ENCODE measurements at regions not wholly inside any gene's neighbourhood (a gene's known extent, or its start where the extent isn't known, plus 50 kb on each side); places are given as distances from the start of the nearest gene placed in this dataset.

DNA sequence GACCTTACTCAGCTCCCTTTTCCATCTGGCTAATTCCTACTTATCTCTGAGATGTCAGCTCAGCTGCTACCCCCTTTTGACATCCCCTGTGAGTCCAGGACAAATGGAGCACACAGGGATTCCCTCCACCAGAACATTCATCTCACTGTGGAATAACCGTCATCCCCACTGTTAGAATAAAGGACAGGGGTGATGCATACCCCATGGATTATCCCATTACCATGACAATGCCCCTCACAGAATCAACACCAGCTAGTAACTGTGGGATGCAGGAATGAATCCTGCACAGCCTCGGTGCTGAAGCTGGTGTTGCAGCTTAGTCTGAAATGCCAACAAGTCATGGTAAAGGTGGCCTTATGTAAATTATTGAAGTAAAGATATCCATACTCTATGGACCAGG lies 624.8 kb upstream of the RAB6C start:
- Histone ChIP-seq H3K27me3 (replicated peaks in 2 of 5; ENCODE audit: control insufficient read depth in 4 of 5, insufficient read depth in 5 of 5, low read length in 4 of 5) (no peaks in the 10 kb centered on the region), H3K27ac (ENCODE audit: insufficient read depth in 1 of 2, low read depth in 1 of 2, low read length in 2 of 2, poor library complexity in 1 of 2, severe bottlenecking in 2 of 2) (no peak overlapping the region), H3K36me3 (ENCODE audit: control insufficient read depth in 4 of 4, insufficient read depth in 4 of 4, low read length in 3 of 4) (no peaks in the 10 kb centered on the region), H3K9me3 (ENCODE audit: control extremely low read depth in 1 of 5, control insufficient read depth in 4 of 5, insufficient read depth in 2 of 5, low read depth in 1 of 5, low read length in 4 of 5) (peaks cover 0 to 2% (median 0%) of the 10 kb centered on the region in 5 experiments), H3K4me3 (ENCODE audit: control insufficient read depth in 1 of 7, extremely low read depth in 1 of 7, insufficient read depth in 4 of 7, low read depth in 2 of 7, low read length in 6 of 7) (no peak overlapping the region), H3K4me1 (ENCODE audit: control extremely low read depth in 1 of 4, control insufficient read depth in 4 of 4, insufficient read depth in 4 of 4, low read length in 3 of 4) (no peaks in the 10 kb centered on the region)
- CTCF ChIA-PET = no interaction called here
- WGBS (ENCODE audit: insufficient coverage) = 100% methylated on average over 1 of the region's 2 CpGs
- POLR2A ChIA-PET = no interaction called here
- DNase-seq = no peak

DNA sequence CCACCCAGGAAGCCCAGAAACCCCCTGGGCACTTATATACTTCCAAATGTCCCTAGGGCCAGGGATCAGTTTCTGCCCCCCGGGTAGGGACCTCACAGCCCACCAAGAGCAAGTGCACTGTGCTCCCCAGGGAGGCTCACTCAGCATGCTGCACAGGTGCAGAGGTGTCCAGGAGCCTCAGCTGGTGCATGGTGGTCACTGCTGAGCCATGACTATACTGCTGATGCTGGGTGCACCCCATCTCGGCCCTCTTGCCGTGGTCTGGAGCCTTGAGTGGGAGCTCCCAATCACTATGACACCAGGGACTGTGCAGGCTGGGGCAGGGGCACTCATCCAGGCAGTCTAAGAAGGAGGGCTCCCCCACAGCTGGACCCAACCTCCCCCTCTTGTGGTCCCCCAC lies 617.8 kb upstream of the RAB6C start:
- no peak for DNase-seq
- Histone ChIP-seq H3K4me1 (ENCODE audit: control extremely low read depth in 1 of 4, control insufficient read depth in 4 of 4, insufficient read depth in 4 of 4, low read length in 3 of 4) (no peaks in the 10 kb centered on the region), H3K4me3 (ENCODE audit: control insufficient read depth in 1 of 7, extremely low read depth in 1 of 7, insufficient read depth in 4 of 7, low read depth in 2 of 7, low read length in 6 of 7) (no peak overlapping the region), H3K27me3 (replicated peaks in 2 of 5; ENCODE audit: control insufficient read depth in 4 of 5, insufficient read depth in 5 of 5, low read length in 4 of 5) (no peaks in the 10 kb centered on the region), H3K9me3 (ENCODE audit: control extremely low read depth in 1 of 5, control insufficient read depth in 4 of 5, insufficient read depth in 2 of 5, low read depth in 1 of 5, low read length in 4 of 5) (no peaks in the 10 kb centered on the region), H3K36me3 (ENCODE audit: control insufficient read depth in 4 of 4, insufficient read depth in 4 of 4, low read length in 3 of 4) (no peaks in the 10 kb centered on the region), H3K27ac (ENCODE audit: insufficient read depth in 1 of 2, low read depth in 1 of 2, low read length in 2 of 2, poor library complexity in 1 of 2, severe bottlenecking in 2 of 2) (no peak overlapping the region)
- 98% methylated on average over 3 of the region's 3 CpGs for WGBS (ENCODE audit: insufficient coverage)
- CTCF ChIA-PET = no interaction called here
- POLR2A ChIA-PET = no interaction called here

- POLR2A ChIA-PET = no interaction called here
These were observed 613.2 kb upstream of the RAB6C start for GRCh38 chr2:129366263-129366662.

DNA sequence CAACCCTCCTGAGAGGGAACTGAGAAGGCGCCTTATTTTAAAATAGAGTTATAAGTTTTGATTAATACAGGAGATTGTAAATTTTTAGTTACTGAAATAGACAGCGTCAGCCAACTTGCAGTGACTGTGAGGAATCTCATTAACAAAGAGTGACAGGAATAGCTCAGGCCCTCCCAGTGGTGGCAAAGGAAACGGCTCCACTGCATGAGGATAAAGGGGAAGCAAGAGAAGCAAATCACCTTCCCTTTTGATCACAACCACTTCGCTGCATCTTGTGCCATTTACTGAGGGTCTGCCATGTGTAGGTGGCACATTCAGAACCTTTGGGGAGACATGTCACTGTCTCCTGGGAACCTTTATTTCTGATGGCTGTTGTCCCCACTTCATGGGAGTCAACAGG lies 612.4 kb upstream of the RAB6C start:
- no peaks in the 10 kb centered on the region for H3K36me3 ChIP-seq (ENCODE audit: control insufficient read depth in 4 of 4, insufficient read depth in 4 of 4, low read length in 3 of 4)
- ChIA-PET POLR2A (no interaction called here), CTCF (no interaction called here)
- WGBS (ENCODE audit: insufficient coverage) = 63% methylated on average over 3 of the region's 4 CpGs
- H3K4me1 ChIP-seq (ENCODE audit: control extremely low read depth in 1 of 4, control insufficient read depth in 4 of 4, insufficient read depth in 4 of 4, low read length in 3 of 4) = no peaks in the 10 kb centered on the region
- no peak overlapping the region for H3K4me3 ChIP-seq (ENCODE audit: control insufficient read depth in 1 of 7, extremely low read depth in 1 of 7, insufficient read depth in 4 of 7, low read depth in 2 of 7, low read length in 6 of 7)
- no peaks in the 10 kb centered on the region for H3K27me3 ChIP-seq (replicated peaks in 2 of 5; ENCODE audit: control insufficient read depth in 4 of 5, insufficient read depth in 5 of 5, low read length in 4 of 5)
- H3K27ac ChIP-seq (ENCODE audit: insufficient read depth in 1 of 2, low read depth in 1 of 2, low read length in 2 of 2, poor library complexity in 1 of 2, severe bottlenecking in 2 of 2) = no peak overlapping the region
- H3K9me3 ChIP-seq (ENCODE audit: control extremely low read depth in 1 of 5, control insufficient read depth in 4 of 5, insufficient read depth in 2 of 5, low read depth in 1 of 5, low read length in 4 of 5) = no peaks in the 10 kb centered on the region
- no peak for DNase-seq

More at GRCh38 chr2:129366263-129366662, 613.2 kb upstream of the RAB6C start:
- Histone ChIP-seq H3K27me3 (replicated peaks in 2 of 5; ENCODE audit: control insufficient read depth in 4 of 5, insufficient read depth in 5 of 5, low read length in 4 of 5) (no peaks in the 10 kb centered on the region), H3K4me3 (ENCODE audit: control insufficient read depth in 1 of 7, extremely low read depth in 1 of 7, insufficient read depth in 4 of 7, low read depth in 2 of 7, low read length in 6 of 7) (no peak overlapping the region), H3K36me3 (ENCODE audit: control insufficient read depth in 4 of 4, insufficient read depth in 4 of 4, low read length in 3 of 4) (no peaks in the 10 kb centered on the region), H3K27ac (ENCODE audit: insufficient read depth in 1 of 2, low read depth in 1 of 2, low read length in 2 of 2, poor library complexity in 1 of 2, severe bottlenecking in 2 of 2) (no peak overlapping the region), H3K4me1 (ENCODE audit: control extremely low read depth in 1 of 4, control insufficient read depth in 4 of 4, insufficient read depth in 4 of 4, low read length in 3 of 4) (no peaks in the 10 kb centered on the region), H3K9me3 (ENCODE audit: control extremely low read depth in 1 of 5, control insufficient read depth in 4 of 5, insufficient read depth in 2 of 5, low read depth in 1 of 5, low read length in 4 of 5) (no peaks in the 10 kb centered on the region)
- CTCF ChIA-PET = no interaction called here
- WGBS (ENCODE audit: insufficient coverage) = 96% methylated on average over 6 of the region's 7 CpGs
- DNase-seq = no peak

DNA sequence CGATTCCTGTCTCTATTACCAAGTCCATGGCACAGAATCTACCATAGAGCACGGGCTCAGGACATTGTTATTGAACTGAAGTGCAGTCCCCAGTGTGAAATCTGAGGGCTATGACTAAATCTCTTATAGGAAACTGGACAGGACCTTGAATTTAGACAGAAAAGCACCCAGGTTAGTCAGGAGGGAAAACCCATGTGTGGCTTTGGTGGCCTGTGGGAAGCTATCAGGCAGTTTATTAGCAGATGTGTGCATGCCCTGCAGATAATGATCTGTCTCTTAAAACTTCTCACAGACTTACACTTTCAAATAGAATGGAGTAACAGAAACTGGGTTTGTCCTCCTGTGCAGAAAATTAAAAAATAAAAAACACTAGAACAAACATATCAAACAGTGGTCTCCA lies 610.0 kb upstream of the RAB6C start:
- CTCF ChIA-PET = no interaction called here

GRCh38 chr2:129374452-129374851 lies 605.0 kb upstream of the RAB6C start:
- Histone ChIP-seq H3K27me3 (replicated peaks in 2 of 5; ENCODE audit: control insufficient read depth in 4 of 5, insufficient read depth in 5 of 5, low read length in 4 of 5) (no peaks in the 10 kb centered on the region), H3K27ac (ENCODE audit: insufficient read depth in 1 of 2, low read depth in 1 of 2, low read length in 2 of 2, poor library complexity in 1 of 2, severe bottlenecking in 2 of 2) (no peak overlapping the region), H3K36me3 (ENCODE audit: control insufficient read depth in 4 of 4, insufficient read depth in 4 of 4, low read length in 3 of 4) (no peaks in the 10 kb centered on the region), H3K4me3 (ENCODE audit: control insufficient read depth in 1 of 7, extremely low read depth in 1 of 7, insufficient read depth in 4 of 7, low read depth in 2 of 7, low read length in 6 of 7) (no peak overlapping the region), H3K9me3 (ENCODE audit: control extremely low read depth in 1 of 5, control insufficient read depth in 4 of 5, insufficient read depth in 2 of 5, low read depth in 1 of 5, low read length in 4 of 5) (no peaks in the 10 kb centered on the region), H3K4me1 (ENCODE audit: control extremely low read depth in 1 of 4, control insufficient read depth in 4 of 4, insufficient read depth in 4 of 4, low read length in 3 of 4) (no peaks in the 10 kb centered on the region)
- ChIA-PET POLR2A (no interaction called here), CTCF (no interaction called here)
- DNase-seq = no peak
- WGBS (ENCODE audit: insufficient coverage) = 90% methylated on average over 6 of the region's 7 CpGs

More for the DNA sequence above, 610.0 kb upstream of the RAB6C start:
- no peaks in the 10 kb centered on the region for H3K4me1 ChIP-seq (ENCODE audit: control extremely low read depth in 1 of 4, control insufficient read depth in 4 of 4, insufficient read depth in 4 of 4, low read length in 3 of 4)
- WGBS (ENCODE audit: insufficient coverage) = 100% methylated on average over 2 of the region's 2 CpGs
- no peak overlapping the region for H3K4me3 ChIP-seq (ENCODE audit: control insufficient read depth in 1 of 7, extremely low read depth in 1 of 7, insufficient read depth in 4 of 7, low read depth in 2 of 7, low read length in 6 of 7)
- H3K36me3 ChIP-seq (ENCODE audit: control insufficient read depth in 4 of 4, insufficient read depth in 4 of 4, low read length in 3 of 4) = no peaks in the 10 kb centered on the region
- POLR2A ChIA-PET = no interaction called here
- DNase-seq = no peak
- H3K27ac ChIP-seq (ENCODE audit: insufficient read depth in 1 of 2, low read depth in 1 of 2, low read length in 2 of 2, poor library complexity in 1 of 2, severe bottlenecking in 2 of 2) = no peak overlapping the region
- no peaks in the 10 kb centered on the region for H3K9me3 ChIP-seq (ENCODE audit: control extremely low read depth in 1 of 5, control insufficient read depth in 4 of 5, insufficient read depth in 2 of 5, low read depth in 1 of 5, low read length in 4 of 5)
- H3K27me3 ChIP-seq (replicated peaks in 2 of 5; ENCODE audit: control insufficient read depth in 4 of 5, insufficient read depth in 5 of 5, low read length in 4 of 5) = no peaks in the 10 kb centered on the region

DNA sequence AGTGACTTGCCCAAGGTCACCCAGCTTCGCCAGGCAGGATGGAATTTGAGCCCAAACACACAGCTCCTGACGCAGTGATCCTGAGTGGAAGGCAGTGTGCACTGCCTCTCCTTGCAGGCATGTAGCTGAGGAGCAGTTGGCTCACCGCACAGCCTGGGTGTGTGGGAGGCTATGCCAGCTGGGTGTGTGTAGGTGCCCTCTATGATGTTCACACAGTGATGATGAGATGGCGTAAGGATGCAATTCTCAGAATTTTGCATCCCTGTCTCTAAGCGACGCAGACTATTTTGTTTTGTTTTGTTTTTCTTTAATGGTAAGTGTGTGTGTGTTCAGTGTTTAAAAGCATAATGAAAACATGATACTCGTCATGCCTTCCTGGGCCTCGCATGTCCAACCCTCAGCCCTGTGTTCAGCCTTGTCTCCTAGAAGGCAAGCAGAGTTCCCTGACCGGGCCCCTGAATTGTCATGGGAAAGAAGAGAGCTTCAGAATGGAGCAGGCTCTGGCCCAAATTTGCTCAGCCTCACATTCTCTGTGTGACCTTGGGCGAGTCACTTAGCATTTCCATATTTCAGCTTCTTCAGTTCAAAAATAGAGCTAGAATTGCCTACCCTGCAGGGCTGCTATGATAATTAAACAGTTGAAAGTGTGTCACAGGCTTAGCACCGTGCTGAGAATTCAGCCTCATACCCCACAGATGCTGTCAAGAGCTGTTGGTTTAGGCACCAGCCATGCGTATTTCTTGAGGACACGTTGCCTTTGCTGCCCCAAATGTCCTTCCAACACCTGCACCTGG lies 603.6 kb upstream of the RAB6C start:
- WGBS (ENCODE audit: insufficient coverage) = 94% methylated on average over 11 of the region's 13 CpGs
- H3K27me3 ChIP-seq (replicated peaks in 2 of 5; ENCODE audit: control insufficient read depth in 4 of 5, insufficient read depth in 5 of 5, low read length in 4 of 5) = no peaks in the 10 kb centered on the region
- no peaks in the 10 kb centered on the region for H3K4me1 ChIP-seq (ENCODE audit: control extremely low read depth in 1 of 4, control insufficient read depth in 4 of 4, insufficient read depth in 4 of 4, low read length in 3 of 4)
- ChIA-PET POLR2A (no interaction called here), CTCF (no interaction called here)
- H3K36me3 ChIP-seq (ENCODE audit: control insufficient read depth in 4 of 4, insufficient read depth in 4 of 4, low read length in 3 of 4) = no peaks in the 10 kb centered on the region
- H3K9me3 ChIP-seq (ENCODE audit: control extremely low read depth in 1 of 5, control insufficient read depth in 4 of 5, insufficient read depth in 2 of 5, low read depth in 1 of 5, low read length in 4 of 5) = no peaks in the 10 kb centered on the region
- no peak for DNase-seq
- no peak overlapping the region for H3K4me3 ChIP-seq (ENCODE audit: control insufficient read depth in 1 of 7, extremely low read depth in 1 of 7, insufficient read depth in 4 of 7, low read depth in 2 of 7, low read length in 6 of 7)
- H3K27ac ChIP-seq (ENCODE audit: insufficient read depth in 1 of 2, low read depth in 1 of 2, low read length in 2 of 2, poor library complexity in 1 of 2, severe bottlenecking in 2 of 2) = no peak overlapping the region
